GM21526 (cell line): ENCODE measurements at regions not wholly inside any gene's neighbourhood (a gene's known extent, or its start where the extent isn't known, plus 50 kb on each side); places are given as distances from the start of the nearest gene placed in this dataset.
"Not testable (repeated sequence)": the region's sequence is repeated elsewhere in the genome, so short reads cannot be mapped to it uniquely, and the experiment has no call there.

Experiments
- ATAC-seq: cut with Tn5 transposase; IDR thresholded peaks from one replicate; pipeline ENCODE4 v1.9.1; 2021; ENCODE audit warnings: moderate library complexity; ENCODE audit not compliant: unreplicated experiment, low FRiP score

GRCh38 chr6:149233056-149233715 lies 84.3 kb upstream of the TAB2 start:
- no peak for ATAC-seq

- ATAC-seq = no peak
These were observed 83.2 kb upstream of the TAB2 start for GRCh38 chr6:149234051-149234962.

- peak; percentile 72 for ATAC-seq
These were observed 82.4 kb upstream of the TAB2 start for GRCh38 chr6:149235130-149235561.

GRCh38 chr6:149236589-149236988 lies 80.9 kb upstream of the TAB2 start:
- no peak for ATAC-seq

- no peak for ATAC-seq
These were observed 80.0 kb upstream of the TAB2 start for GRCh38 chr6:149237464-149237863.

GRCh38 chr6:149239573-149240209 lies 77.8 kb upstream of the TAB2 start:
- no peak for ATAC-seq

GRCh38 chr6:149242883-149243282 lies 74.6 kb upstream of the TAB2 start:
- no peak for ATAC-seq

- ATAC-seq = no peak
These were observed 73.4 kb upstream of the TAB2 start for GRCh38 chr6:149244105-149244504.

- ATAC-seq = peak; percentile 95
These were observed 70.7 kb upstream of the TAB2 start for GRCh38 chr6:149246691-149247384.

GRCh38 chr6:149247385-149247763 lies 70.1 kb upstream of the TAB2 start:
- ATAC-seq = no peak

- not testable (repeated sequence) for ATAC-seq
These were observed 69.2 kb upstream of the TAB2 start for GRCh38 chr6:149248263-149248662.

GRCh38 chr6:149248693-149249369 lies 68.7 kb upstream of the TAB2 start:
- no peak for ATAC-seq

GRCh38 chr6:149249370-149250357 lies 67.8 kb upstream of the TAB2 start:
- no peak for ATAC-seq

GRCh38 chr6:149250951-149251350 lies 66.6 kb upstream of the TAB2 start:
- ATAC-seq = no peak

- no peak for ATAC-seq
These were observed 64.9 kb upstream of the TAB2 start for GRCh38 chr6:149252622-149253021.

GRCh38 chr6:149254253-149254652 lies 63.3 kb upstream of the TAB2 start:
- ATAC-seq = no peak

GRCh38 chr6:149259753-149260152 lies 57.8 kb upstream of the TAB2 start:
- no peak for ATAC-seq

GRCh38 chr6:149260214-149260874 lies 57.2 kb upstream of the TAB2 start:
- ATAC-seq = no peak
